Epithelial cell of proximal tubule (primary cell): ENCODE measurements at regions not wholly inside any gene's neighbourhood (a gene's known extent, or its start where the extent isn't known, plus 50 kb on each side); places are given as distances from the start of the nearest gene placed in this dataset.

Experiments used
- DNase-seq: peaks from one replicate; pipeline ENCODE4 v3.0.0-alpha.2; 2011; ENCODE audit warnings: low read depth
- H3K4me3 ChIP-seq: 2 replicates; pipeline ENCODE4 v1.5.1; 2011; ENCODE audit warnings: low read depth, mild to moderate bottlenecking, low read length
- CTCF ChIP-seq: conservative IDR thresholded peaks from 2 replicates; pipeline ENCODE4 v1.5.1; 2012; ENCODE audit warnings: low read depth, mild to moderate bottlenecking, low read length

GRCh38 chr13:23129331-23129730, 51.4 kb upstream of the SGCG start:
- H3K4me3 ChIP-seq: no peak overlapping the region
- TF ChIP-seq CTCF: no peak
- no peak for DNase-seq
